GM12878 (cell line): ENCODE measurements at regions not wholly inside any gene's neighbourhood (a gene's known extent, or its start where the extent isn't known, plus 50 kb on each side); places are given as distances from the start of the nearest gene placed in this dataset.

Source experiments
- ATAC-seq: fragments of 200-7000 bp; cut with Tn5 transposase; 3 replicates; pipeline ENCODE4 v1.9.1; 2020; ENCODE audit warnings: mild to moderate bottlenecking, moderate library complexity
- BruUV-seq: library from RNA; stranded (reverse); fragments of 400-500 nt; replicated peaks from 2 replicates; lab custom pipeline; 2021; lab: Mats Ljungman, UMichigan
- CTCF ChIA-PET: fragments of 300-600 bp; sonication (Branson Sonifier 250); formaldehyde crosslinking; extraction: SDS; loops from one replicate; lab custom pipeline; 2021; ENCODE audit warnings: inconsistent platforms; lab: Yijun Ruan, JAX
- POLR2A ChIA-PET: fragments of 350-600 bp; formaldehyde crosslinking; extraction: SDS; loops from one replicate; lab custom pipeline; 2021; ENCODE audit warnings: inconsistent platforms; lab: Charles Lee
- RAD21 ChIA-PET: fragments of 300-600 bp; sonication (Branson Sonifier 250); formaldehyde crosslinking; loops from one replicate; lab custom pipeline; 2023; ENCODE audit warnings: antibody characterized with exemption; ENCODE audit not compliant: unreplicated experiment; lab: Charles Lee
- SMC1A ChIA-PET: fragments of 300-600 bp; sonication (Branson Sonifier 250); formaldehyde crosslinking; loops from one replicate; lab custom pipeline; 2023; ENCODE audit not compliant: unreplicated experiment, uncharacterized antibody; lab: Charles Lee
- DNase-seq: peaks from one replicate; pipeline ENCODE4 v3.0.0-alpha.2; 2011; ENCODE audit warnings: low read depth, low spot score
- FAIRE-seq: peaks from 3 replicates; lab custom pipeline; 2011; peaks lifted over from hg19 to GRCh38; lab: Jason Lieb, UNC
- H2AFZ ChIP-seq: 2 replicates; pipeline ENCODE4 v1.6.0; 2011; ENCODE audit warnings: low read depth, low read length, control low read depth; ENCODE audit not compliant: control insufficient read depth
- H3K27ac ChIP-seq: 2 replicates; pipeline ENCODE4 v1.5.1; 2011; ENCODE audit warnings: control low read depth; ENCODE audit not compliant: control insufficient read depth, insufficient read depth
- H3K27me3 ChIP-seq, 2 experiments: replicated peaks in 1 of 2; 2 replicates each; pipeline versions ENCODE4 v1.6.0 to v1.6.1; 2011; ENCODE audit warnings: low read length in 1 of 2; ENCODE audit not compliant: control insufficient read depth in 2 of 2, insufficient read depth in 2 of 2
- H3K36me3 ChIP-seq, 2 experiments: 2 replicates each; pipeline ENCODE4 v1.5.1; 2011; ENCODE audit warnings: low read length in 1 of 2; ENCODE audit not compliant: control insufficient read depth in 2 of 2, insufficient read depth in 2 of 2
- H3K4me1 ChIP-seq: 2 replicates; pipeline ENCODE4 v1.6.1; 2011; ENCODE audit warnings: mild to moderate bottlenecking, low read length, moderate library complexity, mixed read lengths; ENCODE audit not compliant: control insufficient read depth, insufficient read depth
- H3K4me2 ChIP-seq: 2 replicates; pipeline ENCODE4 v1.6.0; 2011; ENCODE audit warnings: control low read depth; ENCODE audit not compliant: control insufficient read depth, insufficient read depth
- H3K4me3 ChIP-seq: fragments of 200-600 bp; sonication (generic); 2 replicates; pipeline ENCODE4 v1.5.1; 2016
- H3K79me2 ChIP-seq: 2 replicates; pipeline ENCODE4 v1.6.0; 2011; ENCODE audit warnings: low read length; ENCODE audit not compliant: control insufficient read depth, insufficient read depth
- H3K9ac ChIP-seq: 2 replicates; pipeline ENCODE4 v1.8.0; 2011; ENCODE audit warnings: low read length, control low read depth, mixed read lengths; ENCODE audit not compliant: control insufficient read depth, insufficient read depth
- H3K9me3 ChIP-seq: replicated peaks from 3 replicates; pipeline ENCODE4 v1.5.1; 2011; ENCODE audit warnings: mild to moderate bottlenecking, low read length; ENCODE audit not compliant: control insufficient read depth, insufficient read depth
- H4K20me1 ChIP-seq: 2 replicates; pipeline ENCODE4 v1.6.0; 2011; ENCODE audit not compliant: control insufficient read depth, insufficient read depth
- ATF2 ChIP-seq: IDR thresholded peaks from 2 replicates; pipeline ENCODE4 v1.6.1; 2012; ENCODE audit warnings: low read length, inconsistent platforms
- CREM ChIP-seq: IDR thresholded peaks from 2 replicates; pipeline ENCODE4 v1.6.1; 2014; ENCODE audit warnings: antibody characterized with exemption, low read depth
- ESRRA ChIP-seq: IDR thresholded peaks from 2 replicates; pipeline ENCODE4 v1.6.1; 2012; ENCODE audit warnings: mild to moderate bottlenecking, low read length, improper control_type of control experiment
- HDAC2 ChIP-seq: fragments of 200-600 bp; sonication (generic); IDR thresholded peaks from 2 replicates; pipeline ENCODE4 v1.6.1; 2017
- HDGF ChIP-seq: fragments of 450-650 bp; IDR thresholded peaks from 2 replicates; pipeline ENCODE4 v1.6.1; 2016; ENCODE audit warnings: antibody characterized with exemption
- IRF3 ChIP-seq: fragments of 450-650 bp; IDR thresholded peaks from 2 replicates; pipeline ENCODE4 v1.6.1; 2014; ENCODE audit warnings: mild to moderate bottlenecking
- KDM1A ChIP-seq: fragments of 200-600 bp; sonication (generic); IDR thresholded peaks from 2 replicates; pipeline ENCODE4 v1.6.1; 2016; ENCODE audit warnings: borderline replicate concordance
- KLF5 ChIP-seq: fragments of 450-650 bp; IDR thresholded peaks from 2 replicates; pipeline ENCODE4 v1.6.1; 2014; ENCODE audit warnings: mild to moderate bottlenecking; ENCODE audit not compliant: partially characterized antibody
- NFIC ChIP-seq: IDR thresholded peaks from 2 replicates; pipeline ENCODE4 v1.6.1; 2012; ENCODE audit warnings: low read depth, mild to moderate bottlenecking, inconsistent platforms, low read length, moderate library complexity
- NFYB ChIP-seq: IDR thresholded peaks from 2 replicates; pipeline ENCODE4 v1.6.1; 2011; ENCODE audit warnings: low read depth, mild to moderate bottlenecking, low read length, improper control_type of control experiment, moderate library complexity; ENCODE audit not compliant: insufficient read depth
- SMAD5 ChIP-seq: IDR thresholded peaks from 2 replicates; pipeline ENCODE4 v1.6.1; 2016; ENCODE audit warnings: antibody characterized with exemption, low read depth
- SMARCA5 ChIP-seq: fragments of 450-650 bp; IDR thresholded peaks from 2 replicates; pipeline ENCODE4 v1.6.1; 2017; ENCODE audit warnings: mild to moderate bottlenecking
- SREBF1 ChIP-seq: IDR thresholded peaks from 2 replicates; pipeline ENCODE4 v1.6.1; 2012; ENCODE audit warnings: mild to moderate bottlenecking, low read length
- TBL1XR1 ChIP-seq: IDR thresholded peaks from 2 replicates; pipeline ENCODE4 v1.6.1; 2012; ENCODE audit warnings: low read depth, low read length, improper control_type of control experiment
- USF2 ChIP-seq: IDR thresholded peaks from 2 replicates; pipeline ENCODE4 v1.6.1; 2011; ENCODE audit warnings: low read depth, low read length, improper control_type of control experiment, borderline replicate concordance
- ZNF274 ChIP-seq: IDR thresholded peaks from one replicate; pipeline ENCODE4 v1.8.0; 2011; ENCODE audit not compliant: insufficient read length, insufficient read depth
- WGBS: methylation state at CpG from one replicate; pipeline ENCODE4 v1.1.6; 2016; ENCODE audit warnings: low lambda C conversion rate; ENCODE audit not compliant: insufficient replicate concordance, insufficient coverage; ENCODE audit errors: missing lambda C conversion rate; 5-methylcytosine and 5-hydroxymethylcytosine counted together
- in situ Hi-C: fragments of 300-500 bp; cut with MboI; formaldehyde crosslinking; loops from 9 replicates; pipeline ENCODE4 v1.14.3; 2018; ENCODE audit warnings: mixed read lengths
- intact Hi-C: fragments of 100-400 bp; cut with micrococcal nuclease; formaldehyde crosslinking; loops from one replicate; pipeline ENCODE4 v1.14.2; 2022; ENCODE audit not compliant: unreplicated experiment

- Histone ChIP-seq H3K27me3 (no peaks in the 10 kb centered on the region), H3K4me2 (no peak overlapping the region), H3K27ac (no peak overlapping the region), H4K20me1 (no peaks in the 10 kb centered on the region), H3K9me3 (no peaks in the 10 kb centered on the region; the same call in 2 of the 3 replicates), H3K4me1 (no peaks in the 10 kb centered on the region), H3K9ac (no peak overlapping the region), H3K36me3 (no peaks in the 10 kb centered on the region), H3K79me2 (no peaks in the 10 kb centered on the region), H3K4me3 (no peak overlapping the region)
- intact Hi-C loops: no loop called here
- no peak for DNase-seq
- RAD21 ChIA-PET: no interaction called here
- SMC1A ChIA-PET: no interaction called here
- in situ Hi-C loops: no loop called here
- WGBS: 38% methylated on average over 4 of the region's 4 CpGs
- BruUV-seq: no TSS peak
- no peak for TF ChIP-seq ESRRA
- TF ChIP-seq CREM: no peak
- no peak for TF ChIP-seq HDAC2
- TF ChIP-seq, all 136 proteins: peak for 0
- ChIA-PET CTCF (no interaction called here), POLR2A (no interaction called here)
- H2AFZ ChIP-seq: no peak overlapping the region
- FAIRE-seq (no peak), ATAC-seq (no peak)
Measured at GRCh38 chr10:128924918-128925317, 542.1 kb upstream of the MGMT start.

GRCh38 chr10:128926711-128927110, 540.3 kb upstream of the MGMT start:
- intact Hi-C loops: no loop called here
- Histone ChIP-seq H3K27me3 (no peaks in the 10 kb centered on the region), H3K9me3 (no peaks in the 10 kb centered on the region; the same call in 2 of the 3 replicates), H3K79me2 (no peaks in the 10 kb centered on the region), H3K4me2 (no peak overlapping the region), H4K20me1 (no peaks in the 10 kb centered on the region), H3K4me3 (no peak overlapping the region), H3K4me1 (no peaks in the 10 kb centered on the region), H3K36me3 (no peaks in the 10 kb centered on the region), H3K9ac (no peak overlapping the region), H3K27ac (no peak overlapping the region), H2AFZ (no peak overlapping the region)
- BruUV-seq: no TSS peak
- DNase-seq (no peak), FAIRE-seq (no peak), ATAC-seq (no peak)
- WGBS: 51% methylated on average over 11 of the region's 11 CpGs
- CTCF ChIA-PET: no interaction called here
- POLR2A ChIA-PET: no interaction called here
- SMC1A ChIA-PET: no interaction called here
- in situ Hi-C loops: no loop called here
- RAD21 ChIA-PET: no interaction called here
- TF ChIP-seq IRF3 (no peak), SMAD5 (no peak), NFYB (no peak), TBL1XR1 (no peak), ATF2 (no peak), HDGF (no peak), NFIC (no peak), SREBF1 (no peak), KDM1A (no peak), KLF5 (no peak), ZNF274 (no peak), SMARCA5 (no peak), USF2 (no peak)
